ENCODE measurements at regions not wholly inside any gene's neighbourhood (a gene's known extent, or its start where the extent isn't known, plus 50 kb on each side); places are given as distances from the start of the nearest gene placed in this dataset.

- Histone ChIP-seq H3K9me3 (ENCODE audit: control insufficient read depth, insufficient read depth, low read length) (no peaks in the 10 kb centered on the region), H3K4me1 (ENCODE audit: control insufficient read depth, insufficient read depth, low read length) (no peaks in the 10 kb centered on the region), H3K27me3 (ENCODE audit: control insufficient read depth, insufficient read depth, low read length) (peaks cover 6% of the 10 kb centered on the region), H3K4me3 (ENCODE audit: low read length) (no peak overlapping the region), H3K36me3 (ENCODE audit: control insufficient read depth, insufficient read depth, low read length) (no peaks in the 10 kb centered on the region), H3K27ac (ENCODE audit: low read length) (no peak overlapping the region)
- ATAC-seq (no peak), DNase-seq (no peak)
- H3K27me3 Mint-ChIP-seq (ENCODE audit: low read depth in 2 of 2) = peaks cover 16 to 46% of the 10 kb centered on the region in 2 donors
- intact Hi-C loops (cut with micrococcal nuclease) = no loop called here
- no peak for TF ChIP-seq CTCF (IDR thresholded peaks at IDR 0.05)
- 100% methylated on average over 1 of the region's 1 CpG for WGBS (ENCODE audit: insufficient coverage)
- H3K4me1 Mint-ChIP-seq = no peaks in the 10 kb centered on the region
- H3K36me3 Mint-ChIP-seq = no peaks in the 10 kb centered on the region
- no peak overlapping the region for H3K27ac Mint-ChIP-seq
- no peak overlapping the region for H3K4me3 Mint-ChIP-seq
- no peaks in the 10 kb centered on the region for H3K9me3 Mint-ChIP-seq
Measured at GRCh38 chr9:93792358-93792757, 162.8 kb downstream of the BARX1 start.

GRCh38 chr9:93786204-93786603 is 169.0 kb downstream of the BARX1 start:
- H3K4me3 ChIP-seq (ENCODE audit: low read length) = no peak overlapping the region
- Mint-ChIP-seq H3K4me3 (no peak overlapping the region), H3K36me3 (no peaks in the 10 kb centered on the region), H3K4me1 (no peaks in the 10 kb centered on the region), H3K27me3 (ENCODE audit: low read depth in 2 of 2) (peaks cover 19 to 59% of the 10 kb centered on the region in 2 donors), H3K27ac (no peak overlapping the region), H3K9me3 (peaks cover 0 to 3% of the 10 kb centered on the region in 2 donors)
- H3K27ac ChIP-seq (ENCODE audit: low read length) = no peak overlapping the region
- H3K27me3 ChIP-seq (ENCODE audit: control insufficient read depth, insufficient read depth, low read length) = peaks cover 6% of the 10 kb centered on the region
- no peak for TF ChIP-seq CTCF (IDR thresholded peaks at IDR 0.05)
- no peaks in the 10 kb centered on the region for H3K4me1 ChIP-seq (ENCODE audit: control insufficient read depth, insufficient read depth, low read length)
- H3K36me3 ChIP-seq (ENCODE audit: control insufficient read depth, insufficient read depth, low read length) = no peaks in the 10 kb centered on the region
- H3K9me3 ChIP-seq (ENCODE audit: control insufficient read depth, insufficient read depth, low read length) = no peaks in the 10 kb centered on the region
- no peak for DNase-seq
- intact Hi-C loops (cut with micrococcal nuclease) = no loop called here
- ATAC-seq = no peak
- no CpG with 5 or more reads among the region's 2 CpGs for WGBS (ENCODE audit: insufficient coverage)

GRCh38 chr9:93776873-93777272 is 178.3 kb downstream of the BARX1 start:
- no peaks in the 10 kb centered on the region for H3K9me3 Mint-ChIP-seq
- intact Hi-C loops (cut with micrococcal nuclease) = no loop called here
- no peak overlapping the region for H3K27ac Mint-ChIP-seq
- no peaks in the 10 kb centered on the region for H3K36me3 ChIP-seq (ENCODE audit: control insufficient read depth, insufficient read depth, low read length)
- H3K27me3 ChIP-seq (ENCODE audit: control insufficient read depth, insufficient read depth, low read length) = no peaks in the 10 kb centered on the region
- H3K4me3 Mint-ChIP-seq = no peak overlapping the region
- WGBS (ENCODE audit: insufficient coverage) = 87% methylated on average over 10 of the region's 11 CpGs
- DNase-seq (no peak), ATAC-seq (no peak)
- H3K9me3 ChIP-seq (ENCODE audit: control insufficient read depth, insufficient read depth, low read length) = no peaks in the 10 kb centered on the region
- no peaks in the 10 kb centered on the region for H3K4me1 ChIP-seq (ENCODE audit: control insufficient read depth, insufficient read depth, low read length)
- peaks cover 9% of the 10 kb centered on the region in 2 donors for H3K27me3 Mint-ChIP-seq (ENCODE audit: low read depth in 2 of 2)
- H3K4me3 ChIP-seq (ENCODE audit: low read length) = no peak overlapping the region
- no peak for TF ChIP-seq CTCF (IDR thresholded peaks at IDR 0.05)
- H3K4me1 Mint-ChIP-seq = no peaks in the 10 kb centered on the region
- no peaks in the 10 kb centered on the region for H3K36me3 Mint-ChIP-seq
- H3K27ac ChIP-seq (ENCODE audit: low read length) = no peak overlapping the region

- intact Hi-C loops (cut with micrococcal nuclease) = no loop called here
- no peak overlapping the region for H3K27ac Mint-ChIP-seq
- DNase-seq = no peak
- H3K9me3 ChIP-seq (ENCODE audit: control insufficient read depth, insufficient read depth, low read length) = no peaks in the 10 kb centered on the region
- WGBS (ENCODE audit: insufficient coverage) = 72% methylated on average over 1 of the region's 1 CpG
- H3K4me3 ChIP-seq (ENCODE audit: low read length) = no peak overlapping the region
- H3K27ac ChIP-seq (ENCODE audit: low read length) = no peak overlapping the region
- H3K36me3 Mint-ChIP-seq = no peaks in the 10 kb centered on the region
- no peaks in the 10 kb centered on the region for H3K4me1 ChIP-seq (ENCODE audit: control insufficient read depth, insufficient read depth, low read length)
- H3K4me1 Mint-ChIP-seq = no peaks in the 10 kb centered on the region
- no peaks in the 10 kb centered on the region for H3K36me3 ChIP-seq (ENCODE audit: control insufficient read depth, insufficient read depth, low read length)
- TF ChIP-seq CTCF (IDR thresholded peaks at IDR 0.05) = no peak
- H3K9me3 Mint-ChIP-seq = no peaks in the 10 kb centered on the region
- no peaks in the 10 kb centered on the region for H3K27me3 ChIP-seq (ENCODE audit: control insufficient read depth, insufficient read depth, low read length)
- no peak for ATAC-seq
- no peak overlapping the region for H3K4me3 Mint-ChIP-seq
- H3K27me3 Mint-ChIP-seq (ENCODE audit: low read depth in 2 of 2) = peaks cover 9% of the 10 kb centered on the region in 2 donors
Measured at GRCh38 chr9:93776256-93776655, 178.9 kb downstream of the BARX1 start.

Data from natural killer cell (primary cell).